ENCODE measurements at regions not wholly inside any gene's neighbourhood (a gene's known extent, or its start where the extent isn't known, plus 50 kb on each side); places are given as distances from the start of the nearest gene placed in this dataset.

DNA sequence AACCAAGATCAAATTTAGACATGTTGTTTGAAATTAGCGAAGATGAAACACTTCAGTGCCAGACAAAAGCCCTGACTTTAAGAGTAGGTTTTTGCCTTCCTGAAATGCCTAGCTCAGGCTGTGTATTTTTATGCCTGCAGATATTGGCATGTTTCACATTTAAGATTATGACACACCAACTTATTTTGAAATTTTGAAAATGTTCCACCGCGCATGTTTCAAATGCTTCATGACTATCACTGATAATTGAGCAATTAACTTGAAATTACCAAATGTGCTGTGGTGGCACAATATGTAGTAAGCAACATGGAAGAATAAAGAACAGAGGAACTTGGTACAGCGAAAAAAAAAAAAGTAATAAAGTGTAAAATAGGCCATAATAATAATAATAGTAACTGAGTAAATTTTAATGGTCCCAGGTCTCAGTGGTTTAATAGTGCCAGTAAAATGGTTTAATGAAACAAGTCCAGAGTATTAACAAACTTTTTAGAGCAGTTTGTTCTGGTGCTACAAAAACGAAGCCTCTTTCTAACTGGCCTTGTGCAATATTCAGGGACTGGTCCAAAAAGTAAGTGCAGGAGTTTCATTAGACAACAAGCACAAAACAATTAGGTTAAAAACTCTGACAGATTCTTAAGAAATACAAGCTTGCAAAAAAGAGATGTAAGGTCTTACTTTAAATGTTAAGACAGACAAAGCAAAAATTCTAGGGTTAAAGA, 112.5 kb upstream of the SOX6 start:
- H3K4me1 ChIP-seq (ENCODE audit: insufficient read depth, low read length), result no peaks in the 10 kb centered on the region
- no peaks in the 10 kb centered on the region for H3K9me3 ChIP-seq (ENCODE audit: low read length)
- H3K9ac ChIP-seq (ENCODE audit: low read length), result no peak overlapping the region
- no peaks in the 10 kb centered on the region for H3K36me3 ChIP-seq (ENCODE audit: insufficient read depth, low read length)
- no peak overlapping the region for H3K27ac ChIP-seq (ENCODE audit: low read depth, low read length)
- no peak overlapping the region for H3K4me3 ChIP-seq (ENCODE audit: low read depth in 1 of 2, low read length in 2 of 2)
- no peaks in the 10 kb centered on the region for H3K27me3 ChIP-seq (ENCODE audit: control insufficient read depth in 1 of 2, insufficient read depth in 2 of 2, low read length in 2 of 2)

DNA sequence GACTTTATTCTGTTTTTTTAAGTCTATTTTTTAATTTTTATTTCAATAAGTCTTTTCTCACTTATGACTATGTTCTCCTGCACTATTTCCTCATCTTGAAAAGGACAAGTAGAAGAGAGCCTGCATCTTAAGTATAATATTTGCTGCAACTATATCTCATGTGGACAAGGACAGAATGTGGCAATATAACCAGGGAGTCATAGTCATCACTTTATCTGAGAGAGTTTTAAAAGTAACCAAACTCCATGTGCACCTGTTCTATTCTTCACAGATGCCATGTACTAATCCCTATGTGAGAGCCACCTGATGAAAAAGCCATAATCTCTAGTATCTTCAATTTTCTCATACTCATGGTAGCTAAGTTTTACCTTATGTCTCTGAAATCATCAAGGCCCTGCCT, 104.2 kb upstream of the SOX6 start:
- H3K4me1 ChIP-seq (ENCODE audit: insufficient read depth, low read length), result no peaks in the 10 kb centered on the region
- no peak overlapping the region for H3K27ac ChIP-seq (ENCODE audit: low read depth, low read length)
- no peak overlapping the region for H3K9ac ChIP-seq (ENCODE audit: low read length)
- no peaks in the 10 kb centered on the region for H3K9me3 ChIP-seq (ENCODE audit: low read length)
- H3K4me3 ChIP-seq (ENCODE audit: low read depth in 1 of 2, low read length in 2 of 2), result no peak overlapping the region
- no peaks in the 10 kb centered on the region for H3K36me3 ChIP-seq (ENCODE audit: insufficient read depth, low read length)
- H3K27me3 ChIP-seq (ENCODE audit: control insufficient read depth in 1 of 2, insufficient read depth in 2 of 2, low read length in 2 of 2), result no peaks in the 10 kb centered on the region

DNA sequence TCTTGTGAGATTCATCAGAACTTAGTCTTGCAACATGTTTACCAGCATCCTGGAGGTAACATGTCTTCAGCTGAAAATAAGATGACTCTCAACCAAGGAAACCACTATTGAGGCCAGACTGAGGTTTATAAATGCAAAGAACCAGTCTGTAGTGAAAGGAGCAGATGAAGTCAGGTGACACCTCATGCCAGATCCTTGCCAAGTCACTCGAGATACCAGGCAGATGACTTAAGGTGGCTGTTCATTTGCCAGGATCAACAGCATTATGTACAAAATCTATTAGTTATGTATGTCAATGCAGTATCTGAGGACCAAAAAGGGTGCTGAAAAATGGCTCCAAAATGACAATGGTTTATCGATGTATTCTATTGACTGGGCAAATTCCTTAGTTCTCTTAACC, 100.0 kb upstream of the SOX6 start:
- H3K4me3 ChIP-seq (ENCODE audit: low read depth in 1 of 2, low read length in 2 of 2), result no peak overlapping the region
- H3K27ac ChIP-seq (ENCODE audit: low read depth, low read length), result no peak overlapping the region
- H3K4me1 ChIP-seq (ENCODE audit: insufficient read depth, low read length), result no peaks in the 10 kb centered on the region
- no peak overlapping the region for H3K9ac ChIP-seq (ENCODE audit: low read length)
- H3K9me3 ChIP-seq (ENCODE audit: low read length), result no peaks in the 10 kb centered on the region
- no peaks in the 10 kb centered on the region for H3K27me3 ChIP-seq (ENCODE audit: control insufficient read depth in 1 of 2, insufficient read depth in 2 of 2, low read length in 2 of 2)
- no peaks in the 10 kb centered on the region for H3K36me3 ChIP-seq (ENCODE audit: insufficient read depth, low read length)

DNA sequence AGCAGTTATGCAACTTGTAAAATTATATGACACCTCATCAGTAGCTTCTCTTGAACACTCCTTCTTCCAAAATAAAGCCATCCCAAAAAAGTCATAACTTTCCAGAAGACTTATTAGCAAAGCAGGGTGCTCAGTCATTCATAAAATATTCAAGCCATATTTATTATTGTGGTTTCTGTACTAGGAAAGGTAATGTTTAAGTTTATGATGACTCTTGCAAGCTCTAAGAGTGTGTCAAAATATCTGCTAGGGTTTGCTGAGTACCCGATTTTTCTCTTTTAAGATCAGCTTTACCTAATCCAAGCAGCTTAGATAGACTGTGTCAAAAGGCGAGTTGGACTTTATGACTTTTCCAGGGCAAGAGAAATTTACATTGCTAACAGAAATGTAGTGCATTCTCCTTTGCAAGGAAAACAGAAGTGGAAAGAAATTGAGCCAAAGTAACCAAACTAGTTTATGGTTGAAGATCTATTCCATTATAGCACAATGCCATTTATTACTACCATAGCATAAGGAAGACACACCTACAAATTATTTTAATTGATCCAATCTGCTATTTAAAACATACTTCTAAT, 98.0 kb upstream of the SOX6 start:
- no peaks in the 10 kb centered on the region for H3K36me3 ChIP-seq (ENCODE audit: insufficient read depth, low read length)
- H3K4me1 ChIP-seq (ENCODE audit: insufficient read depth, low read length), result no peaks in the 10 kb centered on the region
- H3K27me3 ChIP-seq (ENCODE audit: control insufficient read depth in 1 of 2, insufficient read depth in 2 of 2, low read length in 2 of 2), result no peaks in the 10 kb centered on the region
- H3K9ac ChIP-seq (ENCODE audit: low read length), result no peak overlapping the region
- no peaks in the 10 kb centered on the region for H3K9me3 ChIP-seq (ENCODE audit: low read length)
- H3K27ac ChIP-seq (ENCODE audit: low read depth, low read length), result no peak overlapping the region
- no peak overlapping the region for H3K4me3 ChIP-seq (ENCODE audit: low read depth in 1 of 2, low read length in 2 of 2)

DNA sequence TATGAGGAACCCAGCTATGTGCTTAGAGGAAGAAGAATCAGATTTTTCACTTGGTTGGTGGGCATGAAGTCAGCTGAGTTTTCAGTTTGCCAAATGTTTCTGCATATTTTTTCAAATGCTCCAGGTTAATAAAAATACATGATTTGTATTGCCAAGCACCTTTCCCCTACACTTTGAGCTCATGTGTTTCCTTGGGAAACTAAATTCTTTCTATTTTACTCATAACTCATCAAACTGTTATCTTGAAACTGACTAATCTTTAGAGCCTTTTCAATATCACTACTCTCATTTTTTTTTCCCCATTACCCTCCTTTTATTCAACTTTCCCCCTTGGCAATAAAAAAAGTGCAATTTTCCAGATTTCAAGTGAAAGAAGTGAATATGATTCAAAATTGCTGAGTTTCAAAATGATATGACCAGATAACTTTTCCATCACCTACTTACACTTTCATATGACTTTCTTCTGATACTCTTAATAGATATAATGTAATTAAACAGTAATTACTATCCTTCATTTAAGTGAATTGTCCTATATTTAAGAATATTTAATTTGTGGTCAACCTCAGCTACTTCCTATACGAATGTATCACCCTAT, 91.9 kb upstream of the SOX6 start:
- no peaks in the 10 kb centered on the region for H3K4me1 ChIP-seq (ENCODE audit: insufficient read depth, low read length)
- no peak overlapping the region for H3K9ac ChIP-seq (ENCODE audit: low read length)
- no peaks in the 10 kb centered on the region for H3K9me3 ChIP-seq (ENCODE audit: low read length)
- H3K4me3 ChIP-seq (ENCODE audit: low read depth in 1 of 2, low read length in 2 of 2), result no peak overlapping the region
- no peak overlapping the region for H3K27ac ChIP-seq (ENCODE audit: low read depth, low read length)
- no peaks in the 10 kb centered on the region for H3K27me3 ChIP-seq (ENCODE audit: control insufficient read depth in 1 of 2, insufficient read depth in 2 of 2, low read length in 2 of 2)
- no peaks in the 10 kb centered on the region for H3K36me3 ChIP-seq (ENCODE audit: insufficient read depth, low read length)

DNA sequence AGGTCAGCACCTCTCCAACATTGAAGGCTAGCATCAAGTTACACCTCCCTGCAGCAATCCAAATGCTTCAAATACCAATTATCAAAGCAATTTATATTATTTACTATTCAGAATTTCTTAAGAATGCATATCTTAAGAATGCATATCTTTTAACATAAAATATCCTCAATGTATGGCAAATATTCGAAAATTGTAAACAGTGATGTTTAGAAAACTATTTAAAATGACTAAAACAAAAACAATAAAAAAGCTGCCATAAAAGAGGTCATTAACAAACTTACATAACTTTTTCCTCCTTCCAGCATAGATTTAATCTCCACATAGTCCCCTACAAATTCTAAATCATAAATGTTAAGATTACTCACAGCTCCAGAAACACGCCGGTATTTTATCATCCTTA, 85.1 kb upstream of the SOX6 start:
- Histone ChIP-seq H3K4me3 (ENCODE audit: low read depth in 1 of 2, low read length in 2 of 2) (no peak overlapping the region), H3K9ac (ENCODE audit: low read length) (no peak overlapping the region), H3K27ac (ENCODE audit: low read depth, low read length) (no peak overlapping the region), H3K36me3 (ENCODE audit: insufficient read depth, low read length) (no peaks in the 10 kb centered on the region), H3K9me3 (ENCODE audit: low read length) (no peaks in the 10 kb centered on the region), H3K4me1 (ENCODE audit: insufficient read depth, low read length) (no peaks in the 10 kb centered on the region), H3K27me3 (ENCODE audit: control insufficient read depth in 1 of 2, insufficient read depth in 2 of 2, low read length in 2 of 2) (no peaks in the 10 kb centered on the region)

DNA sequence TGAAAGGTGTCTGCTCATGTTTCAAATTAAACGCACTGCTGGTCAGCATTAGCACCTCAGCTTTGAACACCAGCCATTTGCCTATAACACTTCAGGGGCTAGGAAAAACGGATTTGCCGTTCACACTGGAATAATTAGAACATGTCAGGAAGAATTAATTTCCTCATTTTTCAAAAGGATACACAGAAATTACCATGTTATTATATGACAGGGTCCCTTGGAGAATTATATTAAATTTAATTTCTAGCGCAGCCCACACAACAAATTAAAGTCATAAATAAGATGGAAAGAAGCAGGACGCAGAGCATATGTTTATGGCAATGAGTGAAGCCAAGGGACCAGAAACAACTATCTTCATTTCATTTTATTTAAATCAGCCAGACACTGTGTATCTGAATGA, 83.8 kb upstream of the SOX6 start:
- Histone ChIP-seq H3K9me3 (ENCODE audit: low read length) (no peaks in the 10 kb centered on the region), H3K4me1 (ENCODE audit: insufficient read depth, low read length) (no peaks in the 10 kb centered on the region), H3K27me3 (ENCODE audit: control insufficient read depth in 1 of 2, insufficient read depth in 2 of 2, low read length in 2 of 2) (no peaks in the 10 kb centered on the region), H3K4me3 (ENCODE audit: low read depth in 1 of 2, low read length in 2 of 2) (no peak overlapping the region), H3K36me3 (ENCODE audit: insufficient read depth, low read length) (no peaks in the 10 kb centered on the region), H3K27ac (ENCODE audit: low read depth, low read length) (no peak overlapping the region), H3K9ac (ENCODE audit: low read length) (no peak overlapping the region)

DNA sequence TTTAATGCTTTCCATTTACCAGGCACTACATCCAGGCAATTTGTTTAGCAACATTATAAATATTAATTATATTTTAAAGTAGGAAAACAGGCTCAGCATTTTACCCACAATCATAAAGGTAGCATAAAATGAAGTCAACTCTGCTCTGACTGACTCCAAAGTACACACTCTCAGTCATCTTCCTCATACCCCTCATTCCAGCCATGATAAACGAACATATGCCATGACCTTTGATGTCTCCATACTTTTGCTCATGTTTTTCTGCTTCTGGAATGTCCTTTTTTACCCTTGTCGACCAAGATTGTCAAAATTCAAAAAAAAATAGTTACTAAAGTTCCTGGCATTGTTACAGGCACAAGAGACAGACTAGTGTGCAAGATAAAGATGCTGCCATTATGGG, 77.7 kb upstream of the SOX6 start:
- H3K27ac ChIP-seq (ENCODE audit: low read depth, low read length), result no peak overlapping the region
- no peaks in the 10 kb centered on the region for H3K36me3 ChIP-seq (ENCODE audit: insufficient read depth, low read length)
- H3K9ac ChIP-seq (ENCODE audit: low read length), result no peak overlapping the region
- H3K27me3 ChIP-seq (ENCODE audit: control insufficient read depth in 1 of 2, insufficient read depth in 2 of 2, low read length in 2 of 2), result no peaks in the 10 kb centered on the region
- no peaks in the 10 kb centered on the region for H3K4me1 ChIP-seq (ENCODE audit: insufficient read depth, low read length)
- no peaks in the 10 kb centered on the region for H3K9me3 ChIP-seq (ENCODE audit: low read length)
- no peak overlapping the region for H3K4me3 ChIP-seq (ENCODE audit: low read depth in 1 of 2, low read length in 2 of 2)

DNA sequence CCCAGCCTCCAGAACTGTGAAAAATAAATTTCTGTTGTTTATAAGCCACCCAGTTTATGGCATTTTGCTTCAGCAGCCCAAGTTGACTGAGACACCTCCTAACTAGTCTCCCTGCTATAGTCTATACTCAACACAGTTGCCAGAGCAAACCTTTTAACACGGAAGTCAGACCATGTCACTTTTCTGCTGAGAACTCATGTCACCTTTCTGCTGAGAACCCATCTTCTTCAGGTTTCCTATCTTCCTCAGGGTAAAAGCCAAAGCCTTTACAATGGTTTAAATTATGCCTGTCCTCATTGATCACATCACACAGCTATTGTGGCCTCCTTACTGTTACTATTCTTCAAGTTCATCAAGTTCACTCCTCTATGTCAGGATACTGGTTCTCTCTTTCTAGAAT, 74.3 kb upstream of the SOX6 start:
- Histone ChIP-seq H3K9me3 (ENCODE audit: low read length) (no peaks in the 10 kb centered on the region), H3K27me3 (ENCODE audit: control insufficient read depth in 1 of 2, insufficient read depth in 2 of 2, low read length in 2 of 2) (no peaks in the 10 kb centered on the region)

DNA sequence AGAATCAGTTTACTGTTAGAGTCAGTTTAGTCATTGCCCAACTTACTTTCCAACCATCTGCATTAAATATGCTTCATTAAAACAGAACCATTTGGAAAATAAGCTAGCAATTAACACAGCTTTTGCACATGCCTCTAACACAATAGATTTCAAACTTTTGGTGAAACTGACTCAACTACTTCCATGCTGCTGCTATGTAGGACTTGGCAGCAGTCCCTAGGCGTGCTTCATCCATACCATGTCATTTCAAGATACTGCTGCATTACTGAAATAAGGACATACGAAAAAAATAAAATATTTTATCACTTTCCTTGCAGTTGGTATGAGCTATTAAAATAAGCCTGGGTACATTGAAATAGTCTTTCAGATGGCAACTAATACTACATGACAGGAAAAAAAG, 65.5 kb upstream of the SOX6 start:
- H3K27ac ChIP-seq (ENCODE audit: low read depth, low read length), result no peak overlapping the region
- no peaks in the 10 kb centered on the region for H3K4me1 ChIP-seq (ENCODE audit: insufficient read depth, low read length)
- H3K27me3 ChIP-seq (ENCODE audit: control insufficient read depth in 1 of 2, insufficient read depth in 2 of 2, low read length in 2 of 2), result no peaks in the 10 kb centered on the region
- H3K4me3 ChIP-seq (ENCODE audit: low read depth in 1 of 2, low read length in 2 of 2), result no peak overlapping the region
- no peaks in the 10 kb centered on the region for H3K36me3 ChIP-seq (ENCODE audit: insufficient read depth, low read length)
- H3K9me3 ChIP-seq (ENCODE audit: low read length), result no peaks in the 10 kb centered on the region
- H3K9ac ChIP-seq (ENCODE audit: low read length), result no peak overlapping the region

More for the DNA sequence above, 74.3 kb upstream of the SOX6 start:
- H3K4me3 ChIP-seq (ENCODE audit: low read depth in 1 of 2, low read length in 2 of 2), result no peak overlapping the region
- H3K36me3 ChIP-seq (ENCODE audit: insufficient read depth, low read length), result no peaks in the 10 kb centered on the region
- H3K27ac ChIP-seq (ENCODE audit: low read depth, low read length), result no peak overlapping the region
- no peak overlapping the region for H3K9ac ChIP-seq (ENCODE audit: low read length)
- no peaks in the 10 kb centered on the region for H3K4me1 ChIP-seq (ENCODE audit: insufficient read depth, low read length)

DNA sequence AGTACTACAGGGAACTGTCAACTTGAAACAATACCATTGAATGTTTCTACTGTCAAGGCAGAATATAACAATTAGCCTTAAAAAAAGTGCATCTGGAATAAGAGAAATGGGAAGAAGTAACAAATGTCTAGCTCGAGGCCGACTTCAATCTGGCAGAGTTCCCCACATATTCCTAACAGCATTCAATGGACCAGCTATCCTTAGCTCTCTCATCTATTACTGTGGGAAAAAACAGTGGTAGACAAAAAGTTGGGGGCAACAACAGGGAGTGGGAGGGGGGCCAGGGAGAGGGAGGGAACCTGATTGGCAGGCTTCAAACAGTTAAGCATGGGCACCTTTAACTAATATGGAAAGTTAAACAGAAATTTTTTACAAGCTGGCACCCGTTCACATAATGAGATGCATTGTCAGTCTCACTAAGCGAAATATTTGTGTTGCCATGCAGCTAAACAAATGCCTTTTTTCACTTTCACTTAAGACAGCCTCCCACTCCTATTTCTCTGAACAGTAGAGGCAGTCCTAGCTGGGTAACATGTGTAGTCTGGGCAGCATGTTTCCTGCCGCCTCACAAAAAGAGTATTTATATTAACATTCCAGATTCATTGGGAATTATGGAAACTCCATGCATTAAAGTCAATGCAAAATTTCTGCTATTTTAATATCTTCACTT, 62.2 kb upstream of the SOX6 start:
- H3K27ac ChIP-seq (ENCODE audit: low read depth, low read length), result no peak overlapping the region
- H3K4me3 ChIP-seq (ENCODE audit: low read depth in 1 of 2, low read length in 2 of 2), result no peak overlapping the region

More for the DNA sequence above, 62.2 kb upstream of the SOX6 start:
- Histone ChIP-seq H3K36me3 (ENCODE audit: insufficient read depth, low read length) (no peaks in the 10 kb centered on the region), H3K27me3 (ENCODE audit: control insufficient read depth in 1 of 2, insufficient read depth in 2 of 2, low read length in 2 of 2) (no peaks in the 10 kb centered on the region), H3K9ac (ENCODE audit: low read length) (no peak overlapping the region), H3K4me1 (ENCODE audit: insufficient read depth, low read length) (no peaks in the 10 kb centered on the region), H3K9me3 (ENCODE audit: low read length) (no peaks in the 10 kb centered on the region)
